Ammon's horn (tissue), 1 donor: ENCODE measurements at regions not wholly inside any gene's neighbourhood (a gene's known extent, or its start where the extent isn't known, plus 50 kb on each side); places are given as distances from the start of the nearest gene placed in this dataset.

Experiments
- DNase-seq: peaks from one replicate; pipeline ENCODE4 v3.0.0-alpha.2; 2016; ENCODE audit warnings: low spot score

DNA sequence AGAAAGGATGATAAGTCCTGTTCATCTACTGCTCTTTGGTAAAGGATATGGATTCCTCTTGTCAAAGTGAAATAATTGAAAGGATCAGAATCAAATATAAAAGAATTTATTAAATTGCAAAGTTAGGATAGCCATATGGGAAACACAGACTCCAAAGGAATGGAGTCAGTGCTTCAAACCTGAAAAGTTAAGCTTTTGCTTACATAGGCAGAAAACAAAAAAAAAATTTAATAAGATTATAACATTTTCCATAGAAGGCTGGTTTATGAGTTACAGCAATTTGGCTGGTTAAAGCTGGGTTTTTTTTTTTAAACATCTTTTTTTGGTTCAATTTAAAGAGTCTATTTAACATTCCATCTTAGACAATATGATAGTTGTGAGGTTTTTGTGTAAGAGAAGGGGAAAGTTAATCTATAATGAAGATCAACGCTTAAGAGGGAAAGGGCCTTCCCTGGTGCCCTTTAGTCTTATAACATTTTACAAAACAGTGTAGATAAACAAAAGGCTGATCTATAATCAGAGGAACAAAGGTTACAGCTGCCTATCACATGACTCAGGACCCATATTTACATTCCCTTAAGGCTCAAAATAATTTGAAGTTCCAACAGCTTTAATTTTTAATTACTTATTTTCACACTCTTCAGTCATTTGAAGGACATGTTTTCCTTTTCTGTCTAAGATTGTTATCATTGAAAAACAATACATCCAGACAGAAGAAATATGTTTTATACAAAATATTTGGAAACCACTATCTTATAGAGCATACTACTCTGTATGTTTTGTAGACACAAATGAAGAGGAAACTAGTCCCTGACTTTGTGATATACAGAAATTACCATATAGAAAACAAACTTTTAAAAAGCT lies 234.3 kb upstream of the MBL2 start:
- no peak for DNase-seq

DNA sequence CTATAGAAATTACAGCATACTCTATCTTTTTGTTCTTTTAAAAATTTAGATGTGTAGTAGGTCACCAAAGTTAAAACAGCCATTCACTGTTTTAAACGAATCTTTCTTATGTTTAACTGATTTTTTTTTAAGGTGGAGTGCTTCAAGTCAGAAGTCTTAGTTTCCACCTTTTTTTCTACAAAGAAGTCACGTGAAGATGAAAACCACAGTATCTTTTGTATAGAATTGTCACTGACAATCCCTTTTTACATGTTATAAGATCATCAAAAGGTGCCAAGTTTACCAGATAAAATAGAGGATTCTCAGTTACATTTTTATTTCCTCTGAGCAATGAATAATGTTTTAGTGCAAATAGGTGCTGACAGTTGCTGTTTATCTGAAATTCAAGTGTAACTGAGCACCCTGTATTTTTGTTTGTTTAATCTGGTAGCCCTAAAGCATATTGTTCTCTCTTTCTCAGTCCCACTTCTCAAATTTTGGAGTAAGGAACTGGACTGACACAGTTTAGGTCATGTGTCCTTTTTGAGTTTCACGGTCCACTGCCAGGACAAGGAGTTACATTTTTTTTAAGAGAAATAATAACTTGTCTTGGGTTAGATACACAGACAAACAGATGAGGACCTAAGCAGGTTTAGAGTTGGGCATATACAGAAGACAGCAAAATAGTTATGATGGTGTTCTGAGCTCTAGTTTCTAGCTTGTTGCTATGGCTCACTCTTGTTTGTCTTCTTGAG lies 233.2 kb upstream of the MBL2 start:
- no peak for DNase-seq

DNA sequence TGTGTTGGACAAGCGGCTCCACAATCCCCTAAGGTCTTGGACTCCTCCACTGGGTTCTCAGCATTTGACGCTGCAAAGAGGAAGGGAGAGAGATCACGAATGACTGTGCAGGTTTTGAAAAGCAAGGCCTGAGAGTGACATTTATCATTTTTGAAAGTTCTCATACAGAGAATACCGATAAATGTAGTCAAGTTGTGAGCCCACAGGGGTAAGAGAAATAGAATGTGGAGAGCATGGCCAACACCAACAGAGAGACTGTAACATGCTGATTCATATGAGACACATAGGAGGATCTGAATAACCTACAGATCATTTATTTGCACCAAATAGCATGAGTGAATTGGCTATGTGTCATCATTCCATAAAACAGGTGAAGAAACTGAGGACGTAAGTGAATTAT lies 230.5 kb upstream of the MBL2 start:
- DNase-seq: no peak

DNA sequence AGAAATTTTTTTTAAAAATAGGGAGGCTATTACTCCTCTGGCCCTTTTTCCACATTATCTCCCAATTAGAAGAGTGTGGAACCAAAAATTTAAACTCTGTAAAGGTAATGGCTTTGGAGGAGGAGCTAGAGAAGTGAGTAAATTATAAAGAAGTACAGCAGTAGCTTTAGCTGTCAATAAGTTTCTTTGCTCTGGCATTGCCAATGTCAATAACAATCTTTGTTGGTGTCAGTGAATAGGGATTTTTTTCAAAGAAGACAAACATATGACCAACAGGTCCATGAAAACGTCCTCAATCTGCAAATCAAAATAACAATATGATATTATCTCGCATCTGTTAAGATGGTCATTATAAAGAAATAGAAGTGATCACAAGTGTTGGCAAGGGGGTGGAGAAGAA lies 227.1 kb upstream of the MBL2 start:
- no peak for DNase-seq

DNA sequence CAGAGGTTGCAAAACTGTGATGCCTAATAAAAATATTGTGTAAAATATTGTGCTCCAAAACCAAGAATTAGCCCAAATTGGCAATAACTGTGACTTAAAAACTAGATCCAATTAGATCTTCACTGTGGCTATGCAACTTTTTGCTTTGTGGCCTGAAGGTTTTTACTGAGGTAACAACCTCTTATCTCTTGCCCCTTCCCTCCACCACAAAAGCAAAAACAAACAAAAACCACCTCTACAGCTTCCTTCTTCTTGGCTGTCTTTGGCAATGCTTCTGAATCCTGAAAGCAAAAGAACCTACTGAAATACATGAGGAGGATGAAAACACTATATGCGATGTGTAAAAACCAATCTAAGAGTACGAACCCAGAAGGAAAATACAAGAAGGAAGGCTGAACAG lies 226.7 kb upstream of the MBL2 start:
- no peak for DNase-seq

GRCh38 chr10:52997007-52997406 lies 224.4 kb upstream of the MBL2 start:
- no peak for DNase-seq

GRCh38 chr10:52994370-52994769 lies 221.8 kb upstream of the MBL2 start:
- no peak for DNase-seq

DNA sequence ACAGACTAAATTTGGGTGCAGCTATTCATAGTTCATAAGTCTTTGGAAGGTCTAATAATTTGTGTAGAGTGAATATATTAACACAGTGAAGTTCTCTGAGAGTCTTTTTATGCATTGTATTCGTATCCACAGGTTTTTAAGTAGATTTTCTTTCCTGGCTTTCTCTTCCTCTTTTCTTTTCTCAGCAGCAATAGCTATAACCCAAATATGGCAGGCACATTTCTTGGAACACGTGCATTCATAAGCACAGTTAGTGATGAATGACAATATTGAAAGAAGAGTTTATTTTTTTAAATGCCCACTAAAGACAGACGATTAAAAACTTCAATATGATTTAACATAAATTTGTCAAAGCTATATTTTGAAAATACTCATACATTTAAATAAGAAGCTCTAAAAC lies 220.5 kb upstream of the MBL2 start:
- DNase-seq: no peak

DNA sequence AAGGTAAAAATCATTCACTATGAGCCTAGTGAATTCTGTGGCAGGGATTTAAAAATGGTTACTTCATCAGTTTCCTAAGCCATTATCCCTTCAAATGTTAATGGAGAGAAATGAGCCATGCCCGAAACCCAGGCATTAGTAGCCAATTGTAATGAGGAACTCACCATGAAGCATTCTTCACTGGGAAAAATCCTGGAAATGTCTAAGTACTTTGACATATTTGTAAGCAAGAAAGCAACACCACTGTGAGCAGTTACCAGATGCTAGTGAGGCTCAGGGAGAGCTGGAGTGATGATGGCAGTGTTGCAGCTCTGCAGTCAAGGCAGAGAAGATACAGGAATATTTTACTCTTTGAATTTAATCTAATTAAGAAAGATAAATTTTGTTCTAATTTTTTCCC lies 220.0 kb upstream of the MBL2 start:
- DNase-seq: no peak

DNA sequence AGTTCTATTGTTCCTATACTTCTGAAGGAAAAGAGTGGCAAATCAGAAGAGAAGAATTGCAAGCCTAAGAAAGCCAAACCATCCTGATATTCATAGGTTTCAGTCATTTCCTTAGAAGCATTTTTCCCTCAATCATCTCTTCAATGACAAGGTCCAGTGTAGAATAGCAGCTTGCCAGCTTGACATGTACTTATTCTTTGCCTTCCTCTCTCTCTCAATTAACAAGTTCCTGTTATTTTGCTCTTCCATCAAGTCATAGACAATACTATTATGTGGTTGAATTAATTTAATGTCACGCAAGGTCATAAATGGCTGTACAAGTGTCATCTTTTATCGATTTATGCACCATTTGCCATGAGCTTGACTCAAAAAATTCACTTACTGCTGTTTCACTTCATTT lies 216.3 kb upstream of the MBL2 start:
- no peak for DNase-seq

- DNase-seq: no peak
Observed at GRCh38 chr10:52986125-52986524, 213.5 kb upstream of the MBL2 start.

DNA sequence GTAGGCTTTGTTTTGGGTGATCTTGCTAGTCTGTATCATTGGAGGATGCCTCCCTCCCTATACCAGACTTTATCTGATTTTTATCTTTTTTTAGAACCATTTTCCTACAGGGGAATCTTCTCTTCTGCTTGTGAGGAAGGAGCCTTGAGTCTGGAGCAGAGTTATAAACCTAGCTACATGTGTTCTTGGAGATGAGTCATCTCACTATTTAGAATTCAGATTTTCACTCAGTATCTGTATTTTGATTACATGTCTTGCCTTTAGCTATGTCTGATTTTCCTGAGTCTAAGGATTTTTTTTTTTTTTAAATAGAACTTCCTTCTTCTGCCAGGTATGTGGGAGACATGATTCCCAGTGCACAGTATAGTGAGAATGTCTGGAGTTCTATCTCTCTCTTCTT lies 211.6 kb upstream of the MBL2 start:
- no peak for DNase-seq

GRCh38 chr10:52979295-52979990 lies 206.9 kb upstream of the MBL2 start:
- no peak for DNase-seq

- no peak for DNase-seq
Observed at GRCh38 chr10:52977581-52977980, 205.0 kb upstream of the MBL2 start.

DNA sequence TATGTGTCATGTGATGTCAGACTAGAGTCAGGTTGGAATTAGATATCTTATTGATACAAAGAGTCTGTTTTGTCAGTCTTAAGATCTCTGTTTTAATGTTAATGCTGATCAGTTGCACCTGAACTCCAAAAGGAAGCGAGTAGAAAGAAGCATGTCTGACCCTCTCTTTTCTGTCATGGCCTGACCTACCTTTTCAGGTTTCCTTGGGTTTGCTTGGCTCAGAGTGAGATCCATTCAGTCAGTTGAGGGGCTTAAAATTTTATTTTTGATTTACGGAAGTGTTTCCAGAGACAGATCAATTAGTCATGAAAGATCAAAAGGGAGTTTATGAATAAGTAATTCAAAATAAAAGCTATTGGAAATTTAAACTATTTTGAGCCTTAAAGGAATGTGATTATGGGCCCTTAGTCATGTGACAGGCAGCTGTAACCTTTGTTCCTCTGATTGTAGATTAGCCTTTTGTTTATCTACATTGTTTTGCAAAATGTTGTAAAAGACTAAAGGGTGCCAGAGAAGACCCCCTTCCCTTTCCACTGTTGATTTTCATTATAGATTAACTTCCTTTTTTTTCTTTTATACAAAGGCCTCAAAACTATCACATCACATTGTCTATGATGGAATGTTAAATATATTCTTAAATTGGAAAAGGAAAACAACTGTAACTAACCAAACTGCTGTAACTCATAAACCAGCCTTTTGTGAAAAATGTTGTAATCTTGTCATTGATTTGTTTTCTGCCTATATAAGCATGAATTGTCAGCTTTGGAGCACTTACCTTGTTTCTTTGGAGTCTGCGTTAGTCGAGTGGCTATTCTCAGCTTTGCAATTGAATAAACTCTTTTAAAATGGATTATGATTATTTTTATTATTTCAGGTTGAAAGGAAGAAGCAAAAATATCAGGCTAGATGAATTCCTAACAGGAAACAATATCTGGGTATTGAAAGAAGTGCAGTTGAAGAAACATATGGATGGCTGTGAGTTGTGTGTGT lies 195.5 kb upstream of the MBL2 start:
- no peak for DNase-seq

GRCh38 chr10:52966904-52967303 lies 194.3 kb upstream of the MBL2 start:
- no peak for DNase-seq

GRCh38 chr10:52965938-52966401 lies 193.4 kb upstream of the MBL2 start:
- no peak for DNase-seq

GRCh38 chr10:52965509-52965908 lies 192.9 kb upstream of the MBL2 start:
- DNase-seq: no peak

GRCh38 chr10:52961323-52961722 lies 188.7 kb upstream of the MBL2 start:
- no peak for DNase-seq

DNA sequence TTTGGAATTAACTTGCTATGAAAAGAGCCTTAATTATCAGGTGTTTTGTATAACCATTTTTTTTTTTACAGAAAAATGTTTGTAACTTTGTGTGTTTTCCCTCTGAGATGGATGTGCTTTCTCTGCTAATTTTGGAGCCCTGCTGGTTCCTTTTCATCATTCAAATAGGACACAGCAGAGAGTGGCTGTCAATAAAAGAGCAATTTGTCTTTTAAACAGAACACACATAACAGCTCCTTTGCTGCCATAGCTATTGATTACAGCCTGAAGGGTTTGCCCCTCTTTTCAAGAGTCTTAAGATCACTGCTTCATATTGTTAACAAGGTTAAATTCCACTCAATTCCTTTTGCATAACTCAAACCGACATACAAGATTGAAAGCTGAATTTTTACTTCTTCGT lies 187.2 kb upstream of the MBL2 start:
- no peak for DNase-seq

DNA sequence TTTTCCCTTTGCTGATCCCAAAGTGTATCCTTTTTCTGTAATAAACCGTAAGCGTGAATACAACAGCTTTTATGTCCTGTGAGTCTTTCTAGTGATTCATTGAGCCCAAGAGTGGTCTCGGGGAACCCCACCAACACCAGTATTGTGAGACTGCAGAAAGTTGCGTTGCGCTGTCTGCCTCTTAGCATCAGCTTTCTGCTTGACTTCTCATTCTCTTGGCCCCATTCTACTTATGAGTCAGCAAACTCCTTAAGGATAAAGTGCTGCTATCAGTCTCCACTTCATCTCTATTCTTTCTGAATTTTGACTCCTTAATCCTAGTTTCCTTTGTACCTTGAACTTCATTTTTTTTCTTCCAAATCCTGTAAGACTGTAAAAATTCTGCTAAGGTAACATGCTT lies 184.3 kb upstream of the MBL2 start:
- no peak for DNase-seq

DNA sequence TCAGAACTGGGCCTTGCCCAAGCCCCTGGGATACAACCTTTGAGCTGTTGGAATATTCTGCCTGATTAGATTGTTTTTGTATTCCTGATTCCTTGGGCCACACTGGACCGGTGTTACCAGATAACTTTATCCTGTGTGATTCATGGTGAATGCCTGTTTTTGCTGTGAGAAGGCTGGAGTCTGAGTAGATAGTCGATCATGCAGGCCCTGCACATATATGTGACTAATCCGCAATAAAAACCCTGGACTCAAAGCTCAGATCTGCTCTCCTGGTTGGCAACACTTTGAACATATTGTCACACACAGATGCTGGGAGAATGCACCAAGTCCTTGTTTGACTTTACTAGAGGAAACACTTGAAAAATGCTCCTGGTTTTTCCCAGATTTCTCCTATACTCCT lies 183.9 kb upstream of the MBL2 start:
- no peak for DNase-seq
